HepG2 (cell line): ENCODE measurements at regions not wholly inside any gene's neighbourhood (a gene's known extent, or its start where the extent isn't known, plus 50 kb on each side); places are given as distances from the start of the nearest gene placed in this dataset.

Source experiments
- E2F2 ChIP-seq: sonication (generic); formaldehyde crosslinking; IDR thresholded peaks from 2 replicates; pipeline ENCODE4 v1.4.0; 2020; ENCODE audit warnings: missing genetic modification reagents, borderline replicate concordance
- EHMT2 ChIP-seq: fragments of 200-600 bp; sonication (generic); IDR thresholded peaks from 2 replicates; pipeline ENCODE4 v1.7.0; 2017; ENCODE audit warnings: antibody characterized with exemption, low read depth, low read length, borderline replicate concordance
- EZH2 ChIP-seq: conservative IDR thresholded peaks from 2 replicates; pipeline ENCODE4 v1.6.1; 2012; ENCODE audit warnings: mild to moderate bottlenecking, low read depth, low read length, moderate library complexity
- GTF2F1 ChIP-seq: fragments of 150-350 bp; IDR thresholded peaks from 2 replicates; pipeline ENCODE4 v1.6.1; 2014; ENCODE audit warnings: low read length
- HDAC2 ChIP-seq: sonication (generic); formaldehyde crosslinking; IDR thresholded peaks from 2 replicates; pipeline ENCODE4 v1.4.0; 2020; ENCODE audit warnings: missing genetic modification reagents
- HMG20A ChIP-seq: IDR thresholded peaks from 2 replicates; pipeline ENCODE4 v1.6.1; 2016; ENCODE audit warnings: borderline replicate concordance
- KLF9 ChIP-seq: IDR thresholded peaks from 2 replicates; pipeline ENCODE4 v1.6.1; 2016; ENCODE audit warnings: low read depth
- NONO ChIP-seq, 2 experiments: fragments of 450-650 bp in 1 of 2; sonication (generic) in 1 of 2; formaldehyde crosslinking in 1 of 2; IDR thresholded peaks in 1 of 2; conservative IDR thresholded peaks in 1 of 2; 2 replicates each; pipeline versions ENCODE4 v1.6.1 to v1.8.0; 2017 to 2022; ENCODE audit warnings: mild to moderate bottlenecking in 1 of 2, missing genetic modification reagents in 1 of 2, moderate library complexity in 1 of 2
- NR2F6 ChIP-seq, 2 experiments: IDR thresholded peaks; 2 replicates each; pipeline ENCODE4 v1.6.1; 2016; ENCODE audit warnings: antibody characterized with exemption in 1 of 2, mild to moderate bottlenecking in 1 of 2
- POLR2A ChIP-seq, 2 experiments: IDR thresholded peaks; 2 replicates each; pipeline ENCODE4 v1.6.1; 2011; ENCODE audit warnings: low read depth in 2 of 2, low read length in 2 of 2, mild to moderate bottlenecking in 1 of 2, moderate library complexity in 1 of 2; ENCODE audit not compliant: insufficient read depth in 1 of 2
- PREB ChIP-seq: sonication (generic); formaldehyde crosslinking; IDR thresholded peaks from 2 replicates; pipeline ENCODE4 v1.4.0; 2020; ENCODE audit warnings: missing genetic modification reagents
- RBM22 ChIP-seq: fragments of 200-400 bp; formaldehyde crosslinking; optimal IDR thresholded peaks from 2 replicates; pipeline ENCODE3; 2017; ENCODE audit warnings: mild to moderate bottlenecking, low read length, moderate library complexity
- SIN3A ChIP-seq: IDR thresholded peaks from 2 replicates; pipeline ENCODE4 v1.6.1; 2011; ENCODE audit warnings: low read depth, mild to moderate bottlenecking, control low read depth, low read length, borderline replicate concordance
- SMAD1 ChIP-seq: sonication (generic); formaldehyde crosslinking; IDR thresholded peaks from 2 replicates; pipeline ENCODE4 v1.4.0; 2020; ENCODE audit warnings: missing genetic modification reagents, low read depth, mild to moderate bottlenecking, borderline replicate concordance
- ZBTB14 ChIP-seq: sonication (generic); formaldehyde crosslinking; IDR thresholded peaks from 2 replicates; pipeline ENCODE4 v1.4.0; 2020; ENCODE audit warnings: missing genetic modification reagents
- ZBTB25 ChIP-seq: IDR thresholded peaks from 2 replicates; pipeline ENCODE4 v1.6.1; 2018; ENCODE audit warnings: missing genetic modification reagents
- ZBTB34 ChIP-seq: sonication (generic); formaldehyde crosslinking; IDR thresholded peaks from 2 replicates; pipeline ENCODE4 v1.8.0; 2022; ENCODE audit warnings: mild to moderate bottlenecking, missing genetic modification reagents
- ZNF121 ChIP-seq: sonication (generic); formaldehyde crosslinking; IDR thresholded peaks from 2 replicates; pipeline ENCODE4 v1.5.0; 2020; ENCODE audit warnings: mild to moderate bottlenecking, missing genetic modification reagents
- ZNF280D ChIP-seq: sonication (generic); formaldehyde crosslinking; IDR thresholded peaks from 2 replicates; pipeline ENCODE4 v1.5.1; 2020; ENCODE audit warnings: mild to moderate bottlenecking, missing genetic modification reagents
- ZNF75D ChIP-seq: sonication (generic); formaldehyde crosslinking; IDR thresholded peaks from 2 replicates; pipeline ENCODE4 v1.8.1; 2023; ENCODE audit warnings: missing genetic modification reagents, mild to moderate bottlenecking, borderline replicate concordance
- ZSCAN25 ChIP-seq: sonication (generic); formaldehyde crosslinking; IDR thresholded peaks from 2 replicates; pipeline ENCODE4 v1.8.0; 2022; ENCODE audit warnings: mild to moderate bottlenecking, missing genetic modification reagents
- TF ChIP-seq, protein P1 (sequence below): sonication (generic); formaldehyde crosslinking; IDR thresholded peaks from 2 replicates; pipeline ENCODE4 v1.8.1; 2023; ENCODE audit warnings: mild to moderate bottlenecking, missing genetic modification reagents, borderline replicate concordance

DNA sequence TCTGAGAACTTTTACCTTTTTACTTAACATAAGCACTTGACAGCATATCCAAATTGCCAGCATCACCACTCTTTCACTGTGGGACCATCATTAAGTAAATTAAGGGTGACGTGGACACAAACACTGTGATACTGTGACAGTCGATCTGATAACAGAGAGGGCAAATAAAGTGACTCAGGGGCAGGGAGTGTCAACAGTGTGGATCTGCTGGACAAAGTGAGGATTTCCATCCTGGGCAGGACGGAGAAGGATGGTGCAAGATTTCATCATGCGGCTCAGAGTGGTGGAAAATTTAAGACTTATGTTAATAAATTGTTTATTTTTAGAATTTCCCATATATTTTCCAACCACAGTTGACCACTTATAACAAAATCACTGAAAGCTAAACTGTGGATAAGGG, 60.0 kb upstream of the WDFY2 start (continued):
- TF ChIP-seq ZNF121 (CRISPR knock-in tag) (no peak), NONO (IDR thresholded peaks at IDR 0.05) (no peak), NONO (CRISPR knock-in tag; conservative IDR thresholded peaks at IDR 0.05) (no peak), HMG20A (CRISPR knock-in tag) (peak; percentile 82; the same call in 1 of the 2 replicates), ZSCAN25 (CRISPR knock-in tag) (no peak), SIN3A (no peak), POLR2A (IDR thresholded peaks at IDR 0.05; ENCODE audit: insufficient read depth in 1 of 2, low read depth in 2 of 2, low read length in 2 of 2) (no peak), KLF9 (CRISPR knock-in tag) (no peak), ZBTB14 (CRISPR knock-in tag) (no peak), RBM22 (no peak), SMAD1 (CRISPR knock-in tag) (no peak), HDAC2 (peak; percentile 85), ZNF75D (CRISPR knock-in tag) (no peak), ZBTB34 (no peak), ZBTB25 (CRISPR knock-in tag) (peak; percentile 74; the same call in 1 of the 2 replicates), NR2F6 (IDR thresholded peaks at IDR 0.05) (no peak; the same call in 1 of the 2 replicates), NR2F6 (CRISPR knock-in tag; IDR thresholded peaks at IDR 0.05) (peak; percentile 85), ZNF280D (no peak), PREB (CRISPR knock-in tag) (no peak), EZH2 (no peak), EHMT2 (no peak), E2F2 (CRISPR knock-in tag) (no peak), GTF2F1 (no peak)
- TF ChIP-seq, protein P1, sequence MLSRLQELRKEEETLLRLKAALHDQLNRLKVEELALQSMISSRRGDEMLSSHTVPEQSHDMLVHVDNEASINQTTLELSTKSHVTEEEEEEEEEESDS (CRISPR knock-in tag), result no peak
